ENCODE measurements at regions not wholly inside any gene's neighbourhood (a gene's known extent, or its start where the extent isn't known, plus 50 kb on each side); places are given as distances from the start of the nearest gene placed in this dataset.
A peak's percentile ranks its signal among the peaks of the same experiment; 100 is the strongest.
"Not testable (repeated sequence)": the region's sequence is repeated elsewhere in the genome, so short reads cannot be mapped to it uniquely, and the experiment has no call there.

GRCh38 chr9:81776834-81777233 is 87.5 kb upstream of the TLE1 start:
- no peaks in the 10 kb centered on the region for H3K27me3 ChIP-seq (ENCODE audit: control insufficient read depth in 1 of 2, insufficient read depth in 2 of 2, low read length in 2 of 2)
- H3K9ac ChIP-seq (ENCODE audit: low read length), result no peak overlapping the region
- no peaks in the 10 kb centered on the region for H3K4me1 ChIP-seq (ENCODE audit: insufficient read depth, low read length)
- H3K36me3 ChIP-seq (ENCODE audit: insufficient read depth, low read length), result no peaks in the 10 kb centered on the region
- H3K9me3 ChIP-seq (ENCODE audit: low read length), result no peaks in the 10 kb centered on the region
- H3K4me3 ChIP-seq (ENCODE audit: low read depth in 1 of 2, low read length in 2 of 2), result no peak overlapping the region
- no peak overlapping the region for H3K27ac ChIP-seq (ENCODE audit: low read depth, low read length)

GRCh38 chr9:81777482-81777881 is 88.1 kb upstream of the TLE1 start:
- H3K4me3 ChIP-seq (ENCODE audit: low read depth in 1 of 2, low read length in 2 of 2), result no peak overlapping the region
- H3K36me3 ChIP-seq (ENCODE audit: insufficient read depth, low read length), result no peaks in the 10 kb centered on the region
- no peaks in the 10 kb centered on the region for H3K27me3 ChIP-seq (ENCODE audit: control insufficient read depth in 1 of 2, insufficient read depth in 2 of 2, low read length in 2 of 2)
- no peaks in the 10 kb centered on the region for H3K9me3 ChIP-seq (ENCODE audit: low read length)
- no peak overlapping the region for H3K27ac ChIP-seq (ENCODE audit: low read depth, low read length)
- H3K9ac ChIP-seq (ENCODE audit: low read length), result no peak overlapping the region
- H3K4me1 ChIP-seq (ENCODE audit: insufficient read depth, low read length), result no peaks in the 10 kb centered on the region

- no peaks in the 10 kb centered on the region for H3K36me3 ChIP-seq (ENCODE audit: insufficient read depth, low read length)
- H3K4me3 ChIP-seq (ENCODE audit: low read depth in 1 of 2, low read length in 2 of 2), result no peak overlapping the region
- H3K27ac ChIP-seq (ENCODE audit: low read depth, low read length), result no peak overlapping the region
- no peaks in the 10 kb centered on the region for H3K9me3 ChIP-seq (ENCODE audit: low read length)
- no peaks in the 10 kb centered on the region for H3K27me3 ChIP-seq (ENCODE audit: control insufficient read depth in 1 of 2, insufficient read depth in 2 of 2, low read length in 2 of 2)
- peaks cover 1% of the 10 kb centered on the region for H3K4me1 ChIP-seq (ENCODE audit: insufficient read depth, low read length)
- no peak overlapping the region for H3K9ac ChIP-seq (ENCODE audit: low read length)
Measured at GRCh38 chr9:81782313-81782995, 93.1 kb upstream of the TLE1 start.

- no peaks in the 10 kb centered on the region for H3K9me3 ChIP-seq (ENCODE audit: low read length)
- H3K9ac ChIP-seq (ENCODE audit: low read length), result no peak overlapping the region
- no peak overlapping the region for H3K27ac ChIP-seq (ENCODE audit: low read depth, low read length)
- H3K27me3 ChIP-seq (ENCODE audit: control insufficient read depth in 1 of 2, insufficient read depth in 2 of 2, low read length in 2 of 2), result no peaks in the 10 kb centered on the region
- no peaks in the 10 kb centered on the region for H3K36me3 ChIP-seq (ENCODE audit: insufficient read depth, low read length)
- H3K4me1 ChIP-seq (ENCODE audit: insufficient read depth, low read length), result peaks cover 6% of the 10 kb centered on the region
- no peak overlapping the region for H3K4me3 ChIP-seq (ENCODE audit: low read depth in 1 of 2, low read length in 2 of 2)
Measured at GRCh38 chr9:81787747-81788632, 98.6 kb upstream of the TLE1 start.

- Histone ChIP-seq H3K4me1 (ENCODE audit: insufficient read depth, low read length) (peaks cover 6% of the 10 kb centered on the region), H3K36me3 (ENCODE audit: insufficient read depth, low read length) (no peaks in the 10 kb centered on the region), H3K9me3 (ENCODE audit: low read length) (no peaks in the 10 kb centered on the region), H3K27ac (ENCODE audit: low read depth, low read length) (no peak overlapping the region), H3K27me3 (ENCODE audit: control insufficient read depth in 1 of 2, insufficient read depth in 2 of 2, low read length in 2 of 2) (no peaks in the 10 kb centered on the region), H3K9ac (ENCODE audit: low read length) (no peak overlapping the region), H3K4me3 (ENCODE audit: low read depth in 1 of 2, low read length in 2 of 2) (no peak overlapping the region)
Measured at GRCh38 chr9:81789721-81790120, 100.4 kb upstream of the TLE1 start.

GRCh38 chr9:81790166-81790565 is 100.8 kb upstream of the TLE1 start:
- no peak overlapping the region for H3K4me3 ChIP-seq (ENCODE audit: low read depth in 1 of 2, low read length in 2 of 2)
- H3K27me3 ChIP-seq (ENCODE audit: control insufficient read depth in 1 of 2, insufficient read depth in 2 of 2, low read length in 2 of 2), result no peaks in the 10 kb centered on the region
- H3K27ac ChIP-seq (ENCODE audit: low read depth, low read length), result no peak overlapping the region
- peaks cover 6% of the 10 kb centered on the region for H3K4me1 ChIP-seq (ENCODE audit: insufficient read depth, low read length)
- no peaks in the 10 kb centered on the region for H3K9me3 ChIP-seq (ENCODE audit: low read length)
- H3K9ac ChIP-seq (ENCODE audit: low read length), result no peak overlapping the region
- H3K36me3 ChIP-seq (ENCODE audit: insufficient read depth, low read length), result no peaks in the 10 kb centered on the region

GRCh38 chr9:81791076-81791475 is 101.7 kb upstream of the TLE1 start:
- H3K9ac ChIP-seq (ENCODE audit: low read length), result no peak overlapping the region
- no peaks in the 10 kb centered on the region for H3K9me3 ChIP-seq (ENCODE audit: low read length)
- no peaks in the 10 kb centered on the region for H3K27me3 ChIP-seq (ENCODE audit: control insufficient read depth in 1 of 2, insufficient read depth in 2 of 2, low read length in 2 of 2)
- no peaks in the 10 kb centered on the region for H3K36me3 ChIP-seq (ENCODE audit: insufficient read depth, low read length)
- H3K4me1 ChIP-seq (ENCODE audit: insufficient read depth, low read length), result peaks cover 6% of the 10 kb centered on the region
- H3K4me3 ChIP-seq (ENCODE audit: low read depth in 1 of 2, low read length in 2 of 2), result no peak overlapping the region
- no peak overlapping the region for H3K27ac ChIP-seq (ENCODE audit: low read depth, low read length)

- Histone ChIP-seq H3K27me3 (ENCODE audit: control insufficient read depth in 1 of 2, insufficient read depth in 2 of 2, low read length in 2 of 2) (no peaks in the 10 kb centered on the region), H3K27ac (ENCODE audit: low read depth, low read length) (no peak overlapping the region), H3K4me3 (ENCODE audit: low read depth in 1 of 2, low read length in 2 of 2) (no peak overlapping the region), H3K9ac (ENCODE audit: low read length) (no peak overlapping the region), H3K36me3 (ENCODE audit: insufficient read depth, low read length) (no peaks in the 10 kb centered on the region), H3K9me3 (ENCODE audit: low read length) (no peaks in the 10 kb centered on the region), H3K4me1 (ENCODE audit: insufficient read depth, low read length) (no peaks in the 10 kb centered on the region)
Measured at GRCh38 chr9:81798606-81799005, 109.3 kb upstream of the TLE1 start.

- Histone ChIP-seq H3K27me3 (ENCODE audit: control insufficient read depth in 1 of 2, insufficient read depth in 2 of 2, low read length in 2 of 2) (no peaks in the 10 kb centered on the region), H3K4me3 (ENCODE audit: low read depth in 1 of 2, low read length in 2 of 2) (no peak overlapping the region), H3K27ac (ENCODE audit: low read depth, low read length) (no peak overlapping the region), H3K9ac (ENCODE audit: low read length) (no peak overlapping the region), H3K4me1 (ENCODE audit: insufficient read depth, low read length) (peaks cover 4% of the 10 kb centered on the region), H3K36me3 (ENCODE audit: insufficient read depth, low read length) (no peaks in the 10 kb centered on the region), H3K9me3 (ENCODE audit: low read length) (no peaks in the 10 kb centered on the region)
Measured at GRCh38 chr9:81801190-81801589, 111.8 kb upstream of the TLE1 start.

GRCh38 chr9:81804306-81804705 is 115.0 kb upstream of the TLE1 start:
- H3K27ac ChIP-seq (ENCODE audit: low read depth, low read length), result peak overlapping the region; percentile 32
- H3K9me3 ChIP-seq (ENCODE audit: low read length), result no peaks in the 10 kb centered on the region
- no peaks in the 10 kb centered on the region for H3K36me3 ChIP-seq (ENCODE audit: insufficient read depth, low read length)
- no peak overlapping the region for H3K4me3 ChIP-seq (ENCODE audit: low read depth in 1 of 2, low read length in 2 of 2)
- H3K27me3 ChIP-seq (ENCODE audit: control insufficient read depth in 1 of 2, insufficient read depth in 2 of 2, low read length in 2 of 2), result no peaks in the 10 kb centered on the region
- H3K9ac ChIP-seq (ENCODE audit: low read length), result no peak overlapping the region
- H3K4me1 ChIP-seq (ENCODE audit: insufficient read depth, low read length), result peaks cover 4% of the 10 kb centered on the region

- peaks cover 11% of the 10 kb centered on the region for H3K4me1 ChIP-seq (ENCODE audit: insufficient read depth, low read length)
- not testable (repeated sequence) for H3K9ac ChIP-seq (ENCODE audit: low read length); H3K27me3 ChIP-seq (ENCODE audit: control insufficient read depth in 1 of 2, insufficient read depth in 2 of 2, low read length in 2 of 2); H3K4me3 ChIP-seq (ENCODE audit: low read depth in 1 of 2, low read length in 2 of 2); H3K9me3 ChIP-seq (ENCODE audit: low read length); H3K36me3 ChIP-seq (ENCODE audit: insufficient read depth, low read length); H3K27ac ChIP-seq (ENCODE audit: low read depth, low read length)
Measured at GRCh38 chr9:81811688-81812087, 116.5 kb upstream of the SPATA31D4 start.

Measured in muscle layer of colon (tissue), 2 donors.